ENCODE measurements at regions not wholly inside any gene's neighbourhood (a gene's known extent, or its start where the extent isn't known, plus 50 kb on each side); places are given as distances from the start of the nearest gene placed in this dataset.

- TF ChIP-seq CTCF (IDR thresholded peaks at IDR 0.05; ENCODE audit: low read depth, low read length) (no peak), POLR2A (IDR thresholded peaks at IDR 0.05; ENCODE audit: extremely low read depth, insufficient read length) (no peak), MAX (IDR thresholded peaks at IDR 0.05; ENCODE audit: low read depth, low read length) (no peak)
These were observed 195.1 kb upstream of the EDNRA start for GRCh38 chr4:147285751-147286150.
